HG03108 (cell line): ENCODE measurements at regions not wholly inside any gene's neighbourhood (a gene's known extent, or its start where the extent isn't known, plus 50 kb on each side); places are given as distances from the start of the nearest gene placed in this dataset.
"Not testable (repeated sequence)": the region's sequence is repeated elsewhere in the genome, so short reads cannot be mapped to it uniquely, and the experiment has no call there.

ENCODE experiments used
- ATAC-seq: cut with Tn5 transposase; IDR thresholded peaks from one replicate; pipeline ENCODE4 v1.9.1; 2021; ENCODE audit warnings: moderate library complexity; ENCODE audit not compliant: unreplicated experiment

GRCh38 chr10:9060314-9060713, 1005.8 kb downstream of the GATA3 start:
- no peak for ATAC-seq

GRCh38 chr10:9061871-9062270, 1007.4 kb downstream of the GATA3 start:
- no peak for ATAC-seq

- no peak for ATAC-seq
Observed at GRCh38 chr10:9066152-9066551, 1011.7 kb downstream of the GATA3 start.

GRCh38 chr10:9068003-9068402, 1013.5 kb downstream of the GATA3 start:
- no peak for ATAC-seq

- ATAC-seq = no peak
Observed at GRCh38 chr10:9069136-9069535, 1014.6 kb downstream of the GATA3 start.

DNA sequence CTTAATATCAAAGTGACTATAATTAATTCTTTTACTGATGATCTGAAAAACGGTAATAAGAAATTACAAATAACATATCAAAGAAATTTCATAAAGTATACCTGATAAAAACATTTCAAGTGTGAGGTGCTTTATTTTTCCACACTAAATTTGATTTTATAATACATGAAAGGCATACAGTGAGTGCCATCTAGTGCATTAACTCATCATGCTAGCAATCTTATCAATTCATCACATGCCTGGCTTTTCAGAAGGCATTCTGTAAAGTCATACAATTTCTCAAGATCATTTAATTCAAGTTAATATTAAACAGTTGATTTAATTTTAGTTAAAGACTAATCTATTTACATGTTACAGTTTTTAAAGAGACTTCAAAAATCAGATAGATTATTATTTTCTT, 1020.9 kb downstream of the GATA3 start:
- ATAC-seq = no peak

DNA sequence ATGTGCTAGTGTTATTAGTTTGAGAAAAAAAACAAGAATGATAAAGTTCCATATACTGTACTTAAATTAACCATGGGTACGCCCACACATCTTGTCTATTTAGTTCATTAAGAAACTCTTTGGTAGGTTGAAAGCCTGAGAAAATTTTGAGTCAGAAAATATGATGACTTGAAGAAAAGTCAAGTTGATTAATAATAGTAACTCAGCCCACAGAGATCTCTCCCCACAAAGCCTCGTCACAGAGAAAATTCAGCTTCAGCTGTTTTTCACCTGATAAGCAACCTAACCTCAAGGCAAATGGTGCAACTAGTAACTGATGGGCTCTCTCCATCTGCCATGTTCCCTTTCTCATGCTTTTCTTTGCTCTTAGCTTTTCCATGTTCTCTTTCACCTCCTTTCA, 1021.6 kb downstream of the GATA3 start:
- ATAC-seq = no peak

DNA sequence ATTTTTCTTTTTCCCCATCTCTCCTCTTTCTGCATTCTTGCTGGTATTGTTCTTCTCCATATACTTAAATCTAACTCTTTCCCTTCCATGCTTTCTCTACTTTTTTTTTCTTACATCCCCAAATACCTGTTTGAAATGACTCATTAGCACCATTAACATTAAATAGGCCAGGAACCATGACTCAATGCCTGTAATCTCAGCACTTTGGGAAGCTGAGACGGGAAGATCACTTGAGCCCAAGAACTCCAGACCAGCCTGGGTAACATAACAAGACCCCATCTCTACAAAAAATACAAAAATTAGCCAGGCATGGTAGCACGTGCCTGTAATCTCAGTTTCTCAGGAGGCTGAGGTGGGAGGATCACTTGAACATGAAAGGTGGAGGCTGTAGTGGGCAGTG, 1026.8 kb downstream of the GATA3 start:
- no peak for ATAC-seq

DNA sequence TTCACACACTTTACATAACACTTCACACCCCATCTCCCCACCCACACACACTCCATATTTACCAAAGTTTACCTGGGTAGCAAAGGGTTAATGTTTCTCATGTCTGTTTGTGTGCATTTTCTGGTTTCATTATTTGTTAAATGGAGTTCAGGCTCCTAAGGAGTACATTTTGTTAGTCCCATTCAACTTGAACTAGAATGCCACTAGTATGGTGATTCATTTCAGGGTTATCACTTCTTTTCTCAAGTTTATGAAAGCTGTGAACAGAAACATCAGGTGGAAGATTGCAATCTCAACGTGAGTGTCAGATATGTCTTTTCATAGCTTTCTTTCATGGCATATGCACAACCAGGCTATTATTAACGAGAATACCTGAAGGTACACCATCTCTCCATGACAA, 1027.5 kb downstream of the GATA3 start:
- no peak for ATAC-seq

- ATAC-seq = no peak
Observed at GRCh38 chr10:9091530-9092093, 1037.1 kb downstream of the GATA3 start.

DNA sequence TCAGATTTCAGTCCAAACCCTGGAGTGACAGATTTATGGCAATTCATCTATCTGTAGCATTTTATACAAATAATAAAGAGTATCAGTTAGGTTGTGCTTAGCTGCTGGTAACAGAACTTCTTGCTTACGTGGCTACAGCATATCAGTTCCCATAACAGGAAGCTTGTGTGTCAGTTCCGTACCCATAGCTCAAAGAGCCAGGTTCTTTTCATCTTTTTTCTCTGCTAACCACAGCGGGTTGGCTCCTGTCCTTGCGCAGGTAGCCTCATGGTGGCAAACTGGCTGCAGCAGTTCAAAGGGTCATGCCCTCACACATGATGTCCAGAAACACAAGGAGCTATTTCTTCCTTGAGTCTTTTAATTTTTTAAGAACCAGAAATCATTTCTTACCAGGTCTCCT, 1041.8 kb downstream of the GATA3 start:
- ATAC-seq = no peak

DNA sequence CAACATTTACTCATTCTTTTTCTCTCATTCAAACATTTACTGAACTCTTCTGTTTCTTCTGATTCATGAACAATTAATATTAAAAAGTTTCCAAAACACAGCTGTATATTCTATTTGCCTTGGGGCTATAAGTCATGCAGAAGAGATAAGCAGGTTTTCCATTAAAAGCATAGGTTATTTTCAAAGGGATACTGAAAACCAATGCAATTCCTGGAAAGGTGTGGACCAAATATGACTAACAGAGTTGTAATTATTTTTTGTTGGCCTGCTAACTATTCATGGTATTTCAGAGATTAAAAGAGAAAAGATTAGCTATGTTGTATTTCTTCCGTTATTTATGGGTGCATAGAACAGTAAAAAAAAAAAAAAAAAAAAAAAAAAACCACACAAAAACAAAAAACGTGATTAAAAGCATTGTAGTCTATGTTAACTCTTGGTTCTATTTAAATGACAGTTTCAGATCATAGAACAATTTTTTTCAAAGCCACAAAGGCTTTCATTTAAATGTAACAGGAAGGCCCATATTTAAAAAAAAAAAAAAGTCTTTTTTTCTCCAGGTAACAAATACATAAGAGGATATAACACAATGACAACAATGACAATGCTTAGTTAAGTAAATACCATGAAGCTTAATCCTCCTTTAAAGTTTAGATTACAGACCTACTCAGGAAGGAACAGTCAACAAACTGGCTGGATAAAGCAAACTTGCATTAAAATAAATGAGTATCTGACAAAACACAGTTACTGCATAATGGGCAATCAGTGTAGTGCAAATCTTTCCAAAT, 1042.9 kb downstream of the GATA3 start:
- no peak for ATAC-seq

DNA sequence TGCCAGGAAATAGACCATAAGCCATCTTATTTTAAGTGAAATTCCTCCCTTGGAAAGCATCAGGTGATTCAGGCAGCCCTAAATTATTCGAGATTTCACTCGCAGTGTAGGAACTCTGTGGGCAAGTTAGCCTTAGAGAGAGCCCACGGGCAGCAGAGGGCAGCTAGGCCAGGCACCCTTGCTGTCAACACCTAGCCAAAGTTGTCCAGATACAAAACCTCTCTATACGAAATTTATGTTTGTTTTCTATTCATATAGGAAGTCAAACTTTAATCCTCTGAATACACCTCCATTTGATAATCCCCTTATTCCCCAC, 1043.5 kb downstream of the GATA3 start:
- ATAC-seq = no peak

DNA sequence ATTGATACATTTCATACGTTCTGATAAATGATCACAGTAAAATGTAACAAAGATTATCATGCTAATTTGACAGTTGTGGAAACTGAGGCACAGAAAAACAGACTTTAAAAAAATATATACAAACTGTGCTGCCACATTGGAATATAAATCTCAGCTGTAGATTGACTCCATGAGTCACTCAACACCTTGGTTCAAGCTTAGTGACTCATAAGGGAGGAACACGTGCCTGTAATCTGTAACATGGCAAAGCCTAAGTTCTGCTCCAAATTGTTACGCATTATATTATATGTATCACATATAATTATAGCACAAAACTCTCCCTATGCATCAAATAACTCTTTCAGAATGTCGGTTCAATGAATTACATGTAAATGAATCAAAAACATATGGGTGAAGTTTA, 1047.5 kb downstream of the GATA3 start:
- no peak for ATAC-seq

GRCh38 chr10:9103301-9103700, 1048.8 kb downstream of the GATA3 start:
- ATAC-seq = no peak

GRCh38 chr10:9111976-9112375, 1057.5 kb downstream of the GATA3 start:
- no peak for ATAC-seq

- ATAC-seq = no peak
Observed at GRCh38 chr10:9126728-9127127, 1072.2 kb downstream of the GATA3 start.

DNA sequence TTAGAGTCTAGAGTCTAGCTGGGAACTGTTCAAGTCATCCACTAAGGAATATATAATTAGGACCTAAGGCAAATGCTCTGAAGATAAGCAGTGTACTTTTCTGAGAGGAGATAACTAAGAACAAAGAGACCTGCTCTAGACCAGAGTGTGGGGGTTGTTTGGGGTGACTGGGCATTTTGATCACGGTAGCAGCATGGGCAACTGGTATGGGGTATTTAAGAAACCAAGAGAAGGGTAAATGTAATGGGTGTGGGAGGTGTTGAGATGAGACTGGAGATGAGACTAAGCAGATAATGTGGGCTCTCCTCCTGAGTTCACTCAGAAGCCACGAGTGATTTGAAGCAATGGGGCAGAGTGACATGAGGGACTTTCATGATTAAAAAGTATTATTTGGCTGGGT, 1082.9 kb downstream of the GATA3 start:
- ATAC-seq = no peak

- ATAC-seq = not testable (repeated sequence)
Observed at GRCh38 chr10:9138829-9139228, 1084.3 kb downstream of the GATA3 start.

DNA sequence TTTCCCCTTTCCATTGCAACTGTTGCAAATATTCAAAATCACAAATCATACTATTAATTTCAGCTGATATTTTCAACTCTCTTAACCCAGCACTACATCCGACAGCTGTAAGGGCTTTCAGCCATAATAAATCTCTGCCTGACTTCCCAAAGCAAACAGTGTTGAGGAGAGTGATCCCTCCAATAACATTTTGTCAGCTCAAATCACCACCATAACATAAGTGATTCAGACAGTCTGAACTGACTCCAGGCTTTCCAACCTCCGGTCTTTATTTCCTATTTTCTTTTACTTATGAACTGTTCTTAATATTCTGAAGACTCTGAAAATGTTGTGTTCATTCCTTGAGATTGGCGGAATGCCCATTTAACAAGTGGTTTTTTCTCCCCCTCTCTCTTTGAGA, 1085.9 kb downstream of the GATA3 start:
- no peak for ATAC-seq

- ATAC-seq = no peak
Observed at GRCh38 chr10:9147475-9147874, 1093.0 kb downstream of the GATA3 start.

- ATAC-seq = no peak
Observed at GRCh38 chr10:9149134-9149533, 1094.6 kb downstream of the GATA3 start.

DNA sequence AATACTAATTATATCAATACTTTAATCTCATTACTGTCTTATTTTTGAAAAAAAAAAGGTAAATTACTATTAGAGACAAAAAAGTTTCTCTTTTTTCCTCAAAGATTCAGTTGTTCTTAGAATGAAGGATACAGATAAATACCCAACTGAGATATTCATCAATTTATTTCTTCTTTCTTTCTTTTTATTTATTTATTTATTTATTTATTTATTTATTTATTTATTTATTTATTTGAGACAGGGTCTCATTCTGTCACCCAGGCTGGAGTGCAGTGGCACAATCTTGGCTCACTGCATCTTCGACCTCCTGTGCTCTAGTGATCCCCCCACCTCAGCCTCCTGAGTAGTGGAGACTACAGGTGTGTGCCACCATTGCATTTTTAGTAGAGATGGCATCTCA, 1098.6 kb downstream of the GATA3 start:
- ATAC-seq = not testable (repeated sequence)
